Peyer's patch (tissue), 4 donors: ENCODE measurements at regions not wholly inside any gene's neighbourhood (a gene's known extent, or its start where the extent isn't known, plus 50 kb on each side); places are given as distances from the start of the nearest gene placed in this dataset.

ENCODE experiments used
- DNase-seq, 3 donors: peaks; one replicate each; pipeline ENCODE4 v3.0.0-alpha.2; 2017 to 2019
- H3K27ac ChIP-seq, 4 donors: fragments of 200-600 bp; sonication (generic); one replicate each; pipeline ENCODE4 v1.5.1; 2016 to 2019
- H3K27me3 ChIP-seq, 2 donors: fragments of 200-600 bp; sonication (generic); one replicate each; pipeline ENCODE4 v1.5.1; 2019
- H3K36me3 ChIP-seq, 3 donors: fragments of 200-600 bp; sonication (generic); one replicate each; pipeline ENCODE4 v1.5.1; 2016 to 2019
- H3K4me1 ChIP-seq, 4 donors: fragments of 200-600 bp; sonication (generic); one replicate each; pipeline ENCODE4 v1.5.1; 2016 to 2019
- H3K4me3 ChIP-seq, 4 donors: fragments of 200-600 bp; sonication (generic); 1 replicate in 3 of 4; 2 replicates in 1 of 4; pipeline ENCODE4 v1.5.1; 2016 to 2019; ENCODE audit warnings: mild to moderate bottlenecking in 1 of 4
- H3K9me3 ChIP-seq, 4 donors: fragments of 200-600 bp; sonication (generic); one replicate each; pipeline ENCODE4 v1.5.1; 2016 to 2019; ENCODE audit warnings: mild to moderate bottlenecking in 1 of 4
- POLR2A ChIP-seq, 2 donors: fragments of 450-650 bp; IDR thresholded peaks; one replicate each; pipeline ENCODE4 v1.5.1; 2017; ENCODE audit warnings: antibody characterized with exemption in 2 of 2, mild to moderate bottlenecking in 2 of 2, moderate library complexity in 2 of 2
- TF ChIP-seq, protein P1 (sequence below), 6 experiments: fragments of 450-650 bp in 4 of 6; fragments of 200-600 bp in 2 of 6; sonication (generic) in 1 of 6; IDR thresholded peaks; one replicate each; pipeline ENCODE4 v1.5.1; 2017 to 2019; ENCODE audit warnings: antibody characterized with exemption in 6 of 6, mild to moderate bottlenecking in 3 of 6, moderate library complexity in 1 of 6

DNA sequence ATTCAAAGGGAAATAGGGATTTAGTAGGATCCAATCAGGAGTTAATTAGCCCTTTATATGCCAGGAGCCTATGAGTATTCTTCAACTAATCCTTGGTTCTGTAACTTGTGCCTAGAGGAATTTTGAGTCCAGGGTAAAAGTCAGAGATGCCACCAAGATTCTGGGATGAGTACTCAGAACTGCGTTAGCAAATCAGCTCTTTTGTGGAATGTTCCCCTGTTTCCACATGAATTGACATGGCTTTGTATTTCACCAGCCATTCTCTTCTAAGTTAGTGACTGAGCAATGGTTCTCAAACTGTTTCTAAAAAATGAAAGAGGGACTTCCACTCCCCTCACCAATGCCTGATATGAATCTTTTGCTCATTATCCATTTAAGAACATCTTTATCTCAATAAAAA lies 508.7 kb downstream of the SOX2 start:
- Histone ChIP-seq H3K27me3 (no peaks in the 10 kb centered on the region), H3K36me3 (no peaks in the 10 kb centered on the region)
- no peak for DNase-seq

GRCh38 chr3:182226995-182227394 lies 515.3 kb downstream of the SOX2 start:
- peaks cover 0 to 3% of the 10 kb centered on the region in 2 donors for H3K27me3 ChIP-seq

More for the DNA sequence above, 508.7 kb downstream of the SOX2 start:
- no peak overlapping the region for H3K4me3 ChIP-seq
- H3K27ac ChIP-seq = no peak overlapping the region
- no peaks in the 10 kb centered on the region for H3K4me1 ChIP-seq
- no peaks in the 10 kb centered on the region for H3K9me3 ChIP-seq
- TF ChIP-seq, protein P1, sequence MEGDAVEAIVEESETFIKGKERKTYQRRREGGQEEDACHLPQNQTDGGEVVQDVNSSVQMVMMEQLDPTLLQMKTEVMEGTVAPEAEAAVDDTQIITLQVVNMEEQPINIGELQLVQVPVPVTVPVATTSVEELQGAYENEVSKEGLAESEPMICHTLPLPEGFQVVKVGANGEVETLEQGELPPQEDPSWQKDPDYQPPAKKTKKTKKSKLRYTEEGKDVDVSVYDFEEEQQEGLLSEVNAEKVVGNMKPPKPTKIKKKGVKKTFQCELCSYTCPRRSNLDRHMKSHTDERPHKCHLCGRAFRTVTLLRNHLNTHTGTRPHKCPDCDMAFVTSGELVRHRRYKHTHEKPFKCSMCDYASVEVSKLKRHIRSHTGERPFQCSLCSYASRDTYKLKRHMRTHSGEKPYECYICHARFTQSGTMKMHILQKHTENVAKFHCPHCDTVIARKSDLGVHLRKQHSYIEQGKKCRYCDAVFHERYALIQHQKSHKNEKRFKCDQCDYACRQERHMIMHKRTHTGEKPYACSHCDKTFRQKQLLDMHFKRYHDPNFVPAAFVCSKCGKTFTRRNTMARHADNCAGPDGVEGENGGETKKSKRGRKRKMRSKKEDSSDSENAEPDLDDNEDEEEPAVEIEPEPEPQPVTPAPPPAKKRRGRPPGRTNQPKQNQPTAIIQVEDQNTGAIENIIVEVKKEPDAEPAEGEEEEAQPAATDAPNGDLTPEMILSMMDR (IDR thresholded peaks at IDR 0.05) = no peak
- TF ChIP-seq POLR2A (IDR thresholded peaks at IDR 0.05) = no peak

DNA sequence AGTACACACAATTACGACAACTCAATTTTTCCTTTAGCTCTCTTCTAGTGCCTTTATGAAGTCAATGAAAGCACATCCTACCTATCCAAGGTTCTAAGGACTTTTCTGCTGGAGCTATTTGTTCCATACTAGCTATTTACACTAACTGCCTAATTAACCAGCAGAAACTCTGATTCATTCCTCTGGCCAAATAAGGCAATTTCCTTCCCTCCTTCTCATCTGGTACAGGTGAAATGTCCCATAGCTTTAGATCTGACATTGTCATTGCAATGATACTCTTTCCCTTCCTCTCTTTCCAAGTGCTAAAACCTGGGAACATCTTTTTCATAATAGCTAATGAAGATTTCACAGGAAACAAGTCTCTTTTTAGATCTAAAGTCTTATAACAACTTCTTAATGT lies 521.7 kb downstream of the SOX2 start:
- Histone ChIP-seq H3K9me3 (no peaks in the 10 kb centered on the region), H3K4me1 (no peaks in the 10 kb centered on the region), H3K27me3 (no peaks in the 10 kb centered on the region), H3K27ac (no peak overlapping the region), H3K4me3 (no peak overlapping the region), H3K36me3 (no peaks in the 10 kb centered on the region)
- no peak for DNase-seq
- TF ChIP-seq POLR2A (IDR thresholded peaks at IDR 0.05) = no peak
- TF ChIP-seq, protein P1 (IDR thresholded peaks at IDR 0.05) = no peak

More at GRCh38 chr3:182226995-182227394, 515.3 kb downstream of the SOX2 start:
- no peak for TF ChIP-seq POLR2A (IDR thresholded peaks at IDR 0.05)
- TF ChIP-seq, protein P1 (IDR thresholded peaks at IDR 0.05) = no peak
- H3K4me3 ChIP-seq = no peak overlapping the region
- H3K9me3 ChIP-seq = no peaks in the 10 kb centered on the region
- no peaks in the 10 kb centered on the region for H3K4me1 ChIP-seq
- no peak overlapping the region for H3K27ac ChIP-seq
- no peaks in the 10 kb centered on the region for H3K36me3 ChIP-seq
- DNase-seq = no peak

GRCh38 chr3:182233957-182234356 lies 522.2 kb downstream of the SOX2 start:
- no peaks in the 10 kb centered on the region for H3K9me3 ChIP-seq
- no peak overlapping the region for H3K4me3 ChIP-seq
- no peak for DNase-seq
- H3K4me1 ChIP-seq = no peaks in the 10 kb centered on the region
- H3K27ac ChIP-seq = no peak overlapping the region
- TF ChIP-seq, protein P1 (IDR thresholded peaks at IDR 0.05) = no peak
- TF ChIP-seq POLR2A (IDR thresholded peaks at IDR 0.05) = no peak
- no peaks in the 10 kb centered on the region for H3K36me3 ChIP-seq
- no peaks in the 10 kb centered on the region for H3K27me3 ChIP-seq

DNA sequence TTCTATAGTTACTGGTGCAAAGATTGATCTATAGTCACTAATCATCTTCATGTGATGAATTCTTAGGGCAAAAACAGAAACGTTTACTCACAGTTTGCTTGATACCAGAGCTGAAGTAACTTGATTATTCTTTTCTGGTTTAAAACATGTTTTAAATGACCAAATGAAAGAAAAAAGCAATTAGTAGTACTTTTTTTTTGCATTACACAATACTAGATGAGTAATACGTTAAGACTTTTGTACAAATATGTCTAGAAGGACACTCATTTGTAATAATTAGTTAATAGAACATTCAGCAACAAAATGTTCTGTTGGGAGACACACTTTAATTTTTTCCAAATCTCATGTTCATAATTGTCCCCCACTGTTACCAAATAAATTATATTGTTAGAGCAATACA lies 523.2 kb downstream of the SOX2 start:
- H3K4me1 ChIP-seq = no peaks in the 10 kb centered on the region
- H3K36me3 ChIP-seq = no peaks in the 10 kb centered on the region
- H3K27me3 ChIP-seq = no peaks in the 10 kb centered on the region
- H3K9me3 ChIP-seq = no peaks in the 10 kb centered on the region
- no peak overlapping the region for H3K27ac ChIP-seq
- no peak overlapping the region for H3K4me3 ChIP-seq
- no peak for TF ChIP-seq POLR2A (IDR thresholded peaks at IDR 0.05)
- TF ChIP-seq, protein P1 (IDR thresholded peaks at IDR 0.05) = no peak
- no peak for DNase-seq

DNA sequence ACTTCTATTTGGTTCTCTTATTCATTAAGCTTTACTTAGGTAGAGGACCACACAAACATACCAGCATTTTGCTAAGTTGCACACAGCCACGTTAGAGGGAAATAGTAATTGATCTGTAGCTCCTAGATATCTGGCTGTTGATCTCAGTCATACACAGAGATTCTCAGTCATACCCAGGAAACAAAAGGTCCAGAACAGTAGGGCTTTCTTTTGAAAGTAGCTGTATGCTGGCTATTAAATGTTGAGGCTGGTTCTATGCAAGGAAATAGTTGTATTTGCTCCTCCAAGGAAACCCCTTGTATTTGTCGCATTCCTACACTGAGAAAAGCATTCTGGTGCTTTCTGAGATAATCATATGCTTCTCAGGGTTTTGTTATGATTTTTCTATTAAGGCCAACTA lies 523.8 kb downstream of the SOX2 start:
- no peaks in the 10 kb centered on the region for H3K4me1 ChIP-seq
- H3K36me3 ChIP-seq = no peaks in the 10 kb centered on the region
- TF ChIP-seq POLR2A (IDR thresholded peaks at IDR 0.05) = no peak
- TF ChIP-seq, protein P1 (IDR thresholded peaks at IDR 0.05) = no peak
- no peaks in the 10 kb centered on the region for H3K9me3 ChIP-seq
- H3K27ac ChIP-seq = no peak overlapping the region
- no peaks in the 10 kb centered on the region for H3K27me3 ChIP-seq
- no peak overlapping the region for H3K4me3 ChIP-seq
- DNase-seq = no peak
